Esophagus (tissue), 2 donors: ENCODE measurements at regions not wholly inside any gene's neighbourhood (a gene's known extent, or its start where the extent isn't known, plus 50 kb on each side); places are given as distances from the start of the nearest gene placed in this dataset.

Experiments
- H3K27ac ChIP-seq, 2 donors: one replicate each; pipeline ENCODE4 v1.5.1; 2013; ENCODE audit warnings: low read depth in 2 of 2, mild to moderate bottlenecking in 2 of 2, inconsistent platforms in 1 of 2, low read length in 1 of 2, moderate library complexity in 1 of 2
- H3K27me3 ChIP-seq, 2 donors: one replicate each; pipeline ENCODE4 v1.6.1; 2013; ENCODE audit warnings: low read length in 2 of 2, control low read depth in 1 of 2, mild to moderate bottlenecking in 1 of 2; ENCODE audit not compliant: insufficient read depth in 2 of 2, control insufficient read depth in 1 of 2
- H3K36me3 ChIP-seq, 2 donors: one replicate each; pipeline ENCODE4 v1.6.1; 2013; ENCODE audit warnings: low read length in 1 of 2; ENCODE audit not compliant: control insufficient read depth in 2 of 2, insufficient read depth in 2 of 2
- H3K4me1 ChIP-seq, 2 donors: one replicate each; pipeline ENCODE4 v1.6.1; 2013; ENCODE audit warnings: low read length in 1 of 2; ENCODE audit not compliant: control insufficient read depth in 2 of 2, insufficient read depth in 2 of 2
- H3K4me3 ChIP-seq, 2 donors: one replicate each; pipeline ENCODE4 v1.5.1; 2013; ENCODE audit warnings: low read length in 2 of 2, mild to moderate bottlenecking in 2 of 2, low read depth in 1 of 2, moderate library complexity in 1 of 2
- H3K9me3 ChIP-seq, 2 donors: one replicate each; pipeline ENCODE4 v1.6.1; 2013; ENCODE audit warnings: mild to moderate bottlenecking in 2 of 2, low read depth in 1 of 2, low read length in 1 of 2, moderate library complexity in 1 of 2; ENCODE audit not compliant: control insufficient read depth in 2 of 2, insufficient read depth in 1 of 2
- WGBS, 2 donors: extraction: QIAGEN DNeasy Blood & Tissue Kit; methylation state at CpG; one replicate each; pipeline ENCODE4 v1.1.7; 2013; 5-methylcytosine and 5-hydroxymethylcytosine counted together
- donor health status: healthy with polysubstance abuse.
- donor health status: Bipolar disorder and iron deficiency.

DNA sequence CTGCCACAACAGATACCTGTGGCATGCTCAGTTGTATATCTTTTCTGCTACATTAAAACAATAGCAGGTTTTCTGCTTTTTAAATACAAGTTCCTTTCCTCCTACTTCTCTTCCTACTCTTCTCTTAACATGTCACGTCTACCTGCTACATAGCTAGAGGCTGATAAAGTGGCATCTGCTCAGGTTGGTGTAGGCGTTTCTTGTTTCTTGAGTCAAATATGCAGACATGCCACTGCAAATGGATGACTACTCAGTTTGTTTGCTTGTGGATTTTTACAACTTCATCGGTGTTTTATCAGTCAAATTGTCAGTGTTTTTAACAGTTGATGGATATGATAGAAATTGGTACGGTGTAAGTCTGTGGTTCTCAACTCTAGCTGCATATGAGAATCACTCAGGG, 525.7 kb downstream of the TLE4 start:
- Histone ChIP-seq H3K9me3 (no peaks in the 10 kb centered on the region), H3K27ac (no peak overlapping the region), H3K4me3 (no peak overlapping the region), H3K4me1 (no peaks in the 10 kb centered on the region), H3K27me3 (no peaks in the 10 kb centered on the region), H3K36me3 (no peaks in the 10 kb centered on the region)
- 45 to 54% methylated on average over 4 of the region's 4 CpGs for WGBS, 2 donors

GRCh38 chr9:80094176-80094771, 522.5 kb downstream of the TLE4 start:
- Histone ChIP-seq H3K9me3 (no peaks in the 10 kb centered on the region), H3K4me3 (no peak overlapping the region), H3K4me1 (no peaks in the 10 kb centered on the region), H3K36me3 (no peaks in the 10 kb centered on the region), H3K27ac (no peak overlapping the region), H3K27me3 (no peaks in the 10 kb centered on the region)
- WGBS, 2 donors, result 85 to 93% methylated on average over 1 of the region's 1 CpG

GRCh38 chr9:80093695-80094094, 521.9 kb downstream of the TLE4 start:
- H3K27me3 ChIP-seq, result no peaks in the 10 kb centered on the region
- no peaks in the 10 kb centered on the region for H3K4me1 ChIP-seq
- H3K4me3 ChIP-seq, result no peak overlapping the region
- no peaks in the 10 kb centered on the region for H3K36me3 ChIP-seq
- H3K27ac ChIP-seq, result no peak overlapping the region
- 57 to 58% methylated on average over 1 of the region's 1 CpG for WGBS, 2 donors
- H3K9me3 ChIP-seq, result no peaks in the 10 kb centered on the region

DNA sequence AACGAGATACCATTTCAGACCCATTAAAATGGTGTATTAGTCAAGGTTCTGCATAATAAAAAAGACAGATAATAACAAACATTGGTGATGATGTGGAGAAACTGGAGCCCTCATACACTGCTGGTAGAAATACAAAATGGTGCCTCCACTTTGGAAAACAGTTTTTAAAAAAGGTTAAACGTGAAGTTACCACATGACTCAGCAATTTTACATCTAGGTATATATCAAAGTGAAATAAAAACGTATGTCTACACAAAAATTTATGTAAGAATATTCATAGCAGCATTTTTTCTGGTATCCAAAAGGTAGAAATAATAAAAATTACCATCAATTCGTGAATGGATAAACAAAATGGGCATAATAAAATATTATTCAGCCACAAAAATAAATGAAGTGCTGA, 519.8 kb downstream of the TLE4 start:
- Histone ChIP-seq H3K27ac (no peak overlapping the region), H3K9me3 (no peaks in the 10 kb centered on the region), H3K4me1 (no peaks in the 10 kb centered on the region), H3K36me3 (no peaks in the 10 kb centered on the region), H3K27me3 (no peaks in the 10 kb centered on the region), H3K4me3 (no peak overlapping the region)
- WGBS, 2 donors, result 67 to 77% methylated on average over 4 of the region's 4 CpGs

- no peak overlapping the region for H3K4me3 ChIP-seq
- H3K27ac ChIP-seq, result no peak overlapping the region
- H3K27me3 ChIP-seq, result no peaks in the 10 kb centered on the region
- H3K4me1 ChIP-seq, result no peaks in the 10 kb centered on the region
- H3K36me3 ChIP-seq, result no peaks in the 10 kb centered on the region
- H3K9me3 ChIP-seq, result no peaks in the 10 kb centered on the region
- WGBS, 2 donors, result 81 to 91% methylated on average over 8 of the region's 8 CpGs
Measured at GRCh38 chr9:80090317-80090716, 518.6 kb downstream of the TLE4 start.

- 83 to 90% methylated on average over 2 of the region's 2 CpGs for WGBS, 2 donors
- H3K9me3 ChIP-seq, result no peaks in the 10 kb centered on the region
- H3K27me3 ChIP-seq, result no peaks in the 10 kb centered on the region
- no peak overlapping the region for H3K4me3 ChIP-seq
- no peak overlapping the region for H3K27ac ChIP-seq
- H3K4me1 ChIP-seq, result no peaks in the 10 kb centered on the region
- H3K36me3 ChIP-seq, result no peaks in the 10 kb centered on the region
Measured at GRCh38 chr9:80086822-80087345, 515.1 kb downstream of the TLE4 start.

GRCh38 chr9:80086386-80086785, 514.6 kb downstream of the TLE4 start:
- no peak overlapping the region for H3K4me3 ChIP-seq
- no peak overlapping the region for H3K27ac ChIP-seq
- H3K4me1 ChIP-seq, result no peaks in the 10 kb centered on the region
- 65 to 69% methylated on average over 4 of the region's 4 CpGs for WGBS, 2 donors
- H3K27me3 ChIP-seq, result no peaks in the 10 kb centered on the region
- H3K36me3 ChIP-seq, result no peaks in the 10 kb centered on the region
- H3K9me3 ChIP-seq, result no peaks in the 10 kb centered on the region

DNA sequence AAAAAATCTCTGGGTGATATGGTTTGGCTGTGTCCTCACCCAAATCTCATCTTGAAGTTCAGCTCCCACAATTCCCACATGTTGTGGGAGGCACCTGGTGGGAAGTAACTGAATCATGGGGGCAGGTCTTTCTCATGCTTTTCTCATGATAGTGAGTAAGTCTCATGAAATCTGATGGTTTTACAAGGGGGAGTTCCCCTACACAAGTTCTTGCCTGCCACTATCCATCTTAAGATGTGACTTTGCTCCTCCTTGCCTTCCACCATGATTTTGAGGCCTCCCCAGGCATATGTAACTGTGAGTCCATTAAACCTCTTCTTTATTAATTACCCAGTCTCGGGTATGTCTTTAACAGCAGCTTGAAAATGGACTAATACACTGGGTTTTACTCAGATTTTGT, 513.9 kb downstream of the TLE4 start:
- 70 to 87% methylated on average over 1 of the region's 1 CpG for WGBS, 2 donors
- H3K4me1 ChIP-seq, result no peaks in the 10 kb centered on the region
- no peak overlapping the region for H3K27ac ChIP-seq
- H3K4me3 ChIP-seq, result no peak overlapping the region
- H3K27me3 ChIP-seq, result no peaks in the 10 kb centered on the region
- no peaks in the 10 kb centered on the region for H3K36me3 ChIP-seq
- H3K9me3 ChIP-seq, result no peaks in the 10 kb centered on the region

- no peaks in the 10 kb centered on the region for H3K36me3 ChIP-seq
- H3K27me3 ChIP-seq, result no peaks in the 10 kb centered on the region
- H3K4me3 ChIP-seq, result no peak overlapping the region
- H3K9me3 ChIP-seq, result no peaks in the 10 kb centered on the region
- WGBS, 2 donors, result 82 to 90% methylated on average over 2 of the region's 2 CpGs
- H3K4me1 ChIP-seq, result no peaks in the 10 kb centered on the region
- H3K27ac ChIP-seq, result no peak overlapping the region
Measured at GRCh38 chr9:80082213-80082612, 510.4 kb downstream of the TLE4 start.

DNA sequence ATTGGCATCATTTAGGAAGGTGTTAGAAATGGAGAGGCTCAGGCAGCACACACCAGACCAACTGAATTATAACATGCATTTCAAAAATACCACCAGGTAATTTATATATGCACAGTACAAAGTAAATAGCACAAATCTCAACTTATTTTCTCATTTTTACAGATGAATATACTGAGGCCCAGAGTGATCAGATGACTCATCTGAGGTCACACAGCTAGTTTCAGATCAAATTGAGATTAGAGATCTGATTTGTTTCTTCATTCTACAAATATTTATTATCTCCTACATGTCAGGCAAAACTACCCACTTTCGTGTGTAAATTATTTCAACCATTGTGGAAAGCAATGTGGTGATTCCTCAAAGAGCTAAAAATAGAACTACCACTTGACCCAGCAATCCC, 507.1 kb downstream of the TLE4 start:
- no peak overlapping the region for H3K27ac ChIP-seq
- no peaks in the 10 kb centered on the region for H3K9me3 ChIP-seq
- WGBS, 2 donors, result 72 to 80% methylated on average over 1 of the region's 1 CpG
- peaks cover 0 to 5% of the 10 kb centered on the region in 2 donors for H3K4me1 ChIP-seq
- no peaks in the 10 kb centered on the region for H3K36me3 ChIP-seq
- no peaks in the 10 kb centered on the region for H3K27me3 ChIP-seq
- H3K4me3 ChIP-seq, result no peak overlapping the region
